T-helper 2 cell treated with Interferon-gamma antibody and Interleukin-4, amounts not matched to agents 5 μg/mL and 100 μg/mL, for 36 hours (primary cell): ENCODE measurements at regions not wholly inside any gene's neighbourhood (a gene's known extent, or its start where the extent isn't known, plus 50 kb on each side); places are given as distances from the start of the nearest gene placed in this dataset.

ENCODE experiments used
- DNase-seq: peaks from one replicate; pipeline ENCODE4 v3.0.0; 2021; ENCODE audit warnings: low spot score
- H3K27ac Mint-ChIP-seq: one replicate; pipeline ENCODE4 v1.8.0; 2021; ENCODE audit warnings: mild to moderate bottlenecking, mixed read lengths
- H3K27me3 Mint-ChIP-seq: one replicate; pipeline ENCODE4 v1.8.0; 2021; ENCODE audit warnings: low read depth, mixed read lengths
- H3K36me3 Mint-ChIP-seq: one replicate; pipeline ENCODE4 v1.8.0; 2021; ENCODE audit warnings: low read depth, mixed read lengths
- H3K4me1 Mint-ChIP-seq: one replicate; pipeline ENCODE4 v1.8.0; 2021; ENCODE audit warnings: low read depth, mixed read lengths
- H3K4me3 Mint-ChIP-seq: one replicate; pipeline ENCODE4 v1.8.0; 2022; ENCODE audit warnings: mild to moderate bottlenecking, moderate library complexity, mixed read lengths
- H3K9me3 Mint-ChIP-seq: one replicate; pipeline ENCODE4 v1.8.0; 2021; ENCODE audit warnings: mixed read lengths

DNA sequence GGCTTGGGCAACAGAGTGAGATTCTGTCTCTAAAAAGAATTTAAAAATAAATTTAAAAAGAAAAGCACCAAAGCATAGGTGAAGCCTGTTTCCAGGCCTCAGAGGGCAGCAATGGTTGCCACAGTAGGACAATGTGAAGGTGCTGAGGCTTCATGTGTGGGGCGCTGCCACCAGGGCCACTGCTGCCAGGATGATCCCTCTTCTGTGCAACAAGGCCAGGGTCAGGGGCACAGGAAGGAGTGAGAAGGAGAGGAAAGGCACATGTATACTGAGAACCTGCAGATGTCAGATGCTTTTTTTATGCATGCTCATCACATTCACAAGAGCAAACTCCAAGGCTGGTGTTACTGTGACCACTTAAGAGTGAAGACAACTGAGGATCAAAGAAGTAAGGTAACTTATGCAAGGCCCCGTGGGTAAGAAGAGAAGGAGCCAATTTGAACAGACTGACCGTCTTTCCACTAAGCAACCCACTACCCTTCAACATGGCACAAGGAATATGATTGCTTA, 79.7 kb upstream of the ACKR3 start:
- no peak overlapping the region for H3K27ac Mint-ChIP-seq
- peaks cover 5% of the 10 kb centered on the region for H3K27me3 Mint-ChIP-seq
- H3K9me3 Mint-ChIP-seq, result no peaks in the 10 kb centered on the region
- no peaks in the 10 kb centered on the region for H3K4me1 Mint-ChIP-seq
- H3K4me3 Mint-ChIP-seq, result no peak overlapping the region
- no peak for DNase-seq
- no peaks in the 10 kb centered on the region for H3K36me3 Mint-ChIP-seq

- no peaks in the 10 kb centered on the region for H3K4me1 Mint-ChIP-seq
- H3K27ac Mint-ChIP-seq, result no peak overlapping the region
- no peak for DNase-seq
- no peak overlapping the region for H3K4me3 Mint-ChIP-seq
- no peaks in the 10 kb centered on the region for H3K9me3 Mint-ChIP-seq
- no peaks in the 10 kb centered on the region for H3K36me3 Mint-ChIP-seq
- H3K27me3 Mint-ChIP-seq, result peaks cover 2% of the 10 kb centered on the region
Measured at GRCh38 chr2:236496340-236496739, 73.3 kb upstream of the ACKR3 start.

DNA sequence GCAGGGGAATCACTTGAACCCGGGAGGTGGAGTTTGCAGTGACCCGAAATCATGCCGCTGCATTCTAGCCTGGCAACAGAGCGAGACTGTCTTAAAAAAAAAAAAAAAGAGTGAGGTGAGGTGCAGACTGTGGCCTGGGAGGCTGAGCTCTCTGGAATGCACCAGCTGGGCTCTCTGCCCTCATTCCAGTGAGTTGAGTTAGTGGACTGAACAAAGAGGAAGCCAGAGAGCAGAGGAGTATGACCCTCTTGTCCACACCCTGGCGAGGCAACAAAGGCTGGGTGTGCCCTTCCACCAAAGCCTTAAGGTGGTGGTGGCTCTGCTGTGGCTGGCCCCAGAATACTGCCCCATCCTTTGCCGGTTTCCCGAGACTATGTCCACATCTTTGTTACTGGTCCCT, 71.3 kb upstream of the ACKR3 start:
- H3K4me1 Mint-ChIP-seq, result no peaks in the 10 kb centered on the region
- H3K9me3 Mint-ChIP-seq, result no peaks in the 10 kb centered on the region
- no peak overlapping the region for H3K27ac Mint-ChIP-seq
- no peak overlapping the region for H3K4me3 Mint-ChIP-seq
- DNase-seq, result no peak
- peaks cover 2% of the 10 kb centered on the region for H3K27me3 Mint-ChIP-seq
- no peaks in the 10 kb centered on the region for H3K36me3 Mint-ChIP-seq

- H3K27me3 Mint-ChIP-seq, result peaks cover 2% of the 10 kb centered on the region
- no peak overlapping the region for H3K27ac Mint-ChIP-seq
- no peaks in the 10 kb centered on the region for H3K36me3 Mint-ChIP-seq
- no peak overlapping the region for H3K4me3 Mint-ChIP-seq
- DNase-seq, result no peak
- no peaks in the 10 kb centered on the region for H3K4me1 Mint-ChIP-seq
- H3K9me3 Mint-ChIP-seq, result no peaks in the 10 kb centered on the region
Measured at GRCh38 chr2:236499691-236500578, 69.7 kb upstream of the ACKR3 start.

DNA sequence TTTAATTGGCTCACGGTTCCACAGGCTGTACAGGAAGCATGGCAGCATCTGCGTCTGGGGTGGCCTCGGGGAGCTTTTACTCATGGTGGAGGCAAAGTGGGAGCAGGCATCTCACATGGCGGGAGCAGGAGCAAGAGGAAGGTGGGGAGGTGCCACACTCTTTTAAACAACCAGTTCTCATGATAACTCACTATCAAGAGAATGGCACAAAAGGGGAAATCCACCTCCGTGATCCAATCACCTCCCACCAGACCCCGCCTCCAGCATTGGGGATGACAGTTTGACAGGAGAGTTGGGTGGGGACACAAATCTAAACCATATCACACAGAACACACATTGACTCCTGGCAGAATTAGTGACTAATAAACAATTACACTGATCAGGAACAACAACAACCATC, 68.6 kb upstream of the ACKR3 start:
- no peak for DNase-seq
- no peaks in the 10 kb centered on the region for H3K9me3 Mint-ChIP-seq
- H3K27me3 Mint-ChIP-seq, result peaks cover 11% of the 10 kb centered on the region
- no peak overlapping the region for H3K27ac Mint-ChIP-seq
- no peaks in the 10 kb centered on the region for H3K4me1 Mint-ChIP-seq
- no peak overlapping the region for H3K4me3 Mint-ChIP-seq
- no peaks in the 10 kb centered on the region for H3K36me3 Mint-ChIP-seq

DNA sequence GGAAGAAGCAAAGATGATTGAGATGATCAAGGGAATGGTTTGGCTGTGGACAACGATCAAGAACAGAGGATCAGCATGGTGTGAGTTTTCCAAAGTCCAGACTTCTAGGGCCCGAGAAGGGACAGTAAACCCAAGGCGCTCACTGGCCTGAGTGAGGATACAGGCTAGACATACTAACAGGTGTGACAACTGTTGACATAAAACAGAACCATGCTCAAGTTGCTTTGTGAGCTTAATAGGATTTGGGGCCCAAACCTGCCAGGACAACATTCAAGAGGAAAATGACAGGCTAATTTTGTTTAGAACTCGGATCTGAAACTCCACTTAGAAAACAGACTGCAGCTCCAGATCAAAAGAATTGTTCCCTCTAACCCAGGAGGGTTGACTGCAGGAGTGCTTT, 68.1 kb upstream of the ACKR3 start:
- Mint-ChIP-seq H3K4me3 (no peak overlapping the region), H3K27ac (no peak overlapping the region), H3K4me1 (no peaks in the 10 kb centered on the region), H3K27me3 (peaks cover 16% of the 10 kb centered on the region), H3K36me3 (no peaks in the 10 kb centered on the region), H3K9me3 (no peaks in the 10 kb centered on the region)
- DNase-seq, result no peak

GRCh38 chr2:236503100-236503499, 66.5 kb upstream of the ACKR3 start:
- no peak overlapping the region for H3K27ac Mint-ChIP-seq
- H3K27me3 Mint-ChIP-seq, result peaks cover 28% of the 10 kb centered on the region
- no peak for DNase-seq
- peaks cover 5% of the 10 kb centered on the region for H3K4me1 Mint-ChIP-seq
- no peaks in the 10 kb centered on the region for H3K36me3 Mint-ChIP-seq
- no peaks in the 10 kb centered on the region for H3K9me3 Mint-ChIP-seq
- no peak overlapping the region for H3K4me3 Mint-ChIP-seq

- Mint-ChIP-seq H3K27ac (no peak overlapping the region), H3K9me3 (no peaks in the 10 kb centered on the region), H3K4me1 (peaks cover 5% of the 10 kb centered on the region), H3K36me3 (no peaks in the 10 kb centered on the region), H3K4me3 (no peak overlapping the region), H3K27me3 (peaks cover 32% of the 10 kb centered on the region)
- no peak for DNase-seq
Measured at GRCh38 chr2:236503583-236503982, 66.0 kb upstream of the ACKR3 start.

GRCh38 chr2:236505041-236505440, 64.6 kb upstream of the ACKR3 start:
- H3K36me3 Mint-ChIP-seq, result no peaks in the 10 kb centered on the region
- H3K27ac Mint-ChIP-seq, result no peak overlapping the region
- no peak overlapping the region for H3K4me3 Mint-ChIP-seq
- no peak for DNase-seq
- H3K4me1 Mint-ChIP-seq, result peaks cover 5% of the 10 kb centered on the region
- H3K27me3 Mint-ChIP-seq, result peaks cover 43% of the 10 kb centered on the region
- no peaks in the 10 kb centered on the region for H3K9me3 Mint-ChIP-seq

DNA sequence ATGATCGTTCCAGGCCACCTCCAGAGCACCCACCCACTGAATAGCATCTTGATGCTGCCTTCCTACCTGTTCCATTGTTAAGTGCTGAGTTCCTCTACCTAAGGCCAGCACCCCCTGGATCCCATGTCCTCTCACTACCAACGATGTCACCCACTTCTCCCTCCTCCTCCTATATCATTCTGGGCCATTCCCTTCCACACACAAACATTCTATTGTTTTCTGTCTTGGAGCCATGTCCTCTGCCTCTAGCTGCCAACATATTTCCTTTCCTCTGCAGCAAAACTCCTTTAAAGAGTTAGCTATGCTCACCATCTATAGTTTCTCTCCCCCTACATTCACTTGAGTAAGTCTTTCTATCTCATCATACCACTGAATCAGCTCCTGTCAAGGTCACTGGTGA, 64.0 kb upstream of the ACKR3 start:
- no peak overlapping the region for H3K27ac Mint-ChIP-seq
- H3K36me3 Mint-ChIP-seq, result no peaks in the 10 kb centered on the region
- H3K27me3 Mint-ChIP-seq, result peaks cover 44% of the 10 kb centered on the region
- no peak for DNase-seq
- H3K4me1 Mint-ChIP-seq, result peaks cover 8% of the 10 kb centered on the region
- H3K9me3 Mint-ChIP-seq, result no peaks in the 10 kb centered on the region
- no peak overlapping the region for H3K4me3 Mint-ChIP-seq

DNA sequence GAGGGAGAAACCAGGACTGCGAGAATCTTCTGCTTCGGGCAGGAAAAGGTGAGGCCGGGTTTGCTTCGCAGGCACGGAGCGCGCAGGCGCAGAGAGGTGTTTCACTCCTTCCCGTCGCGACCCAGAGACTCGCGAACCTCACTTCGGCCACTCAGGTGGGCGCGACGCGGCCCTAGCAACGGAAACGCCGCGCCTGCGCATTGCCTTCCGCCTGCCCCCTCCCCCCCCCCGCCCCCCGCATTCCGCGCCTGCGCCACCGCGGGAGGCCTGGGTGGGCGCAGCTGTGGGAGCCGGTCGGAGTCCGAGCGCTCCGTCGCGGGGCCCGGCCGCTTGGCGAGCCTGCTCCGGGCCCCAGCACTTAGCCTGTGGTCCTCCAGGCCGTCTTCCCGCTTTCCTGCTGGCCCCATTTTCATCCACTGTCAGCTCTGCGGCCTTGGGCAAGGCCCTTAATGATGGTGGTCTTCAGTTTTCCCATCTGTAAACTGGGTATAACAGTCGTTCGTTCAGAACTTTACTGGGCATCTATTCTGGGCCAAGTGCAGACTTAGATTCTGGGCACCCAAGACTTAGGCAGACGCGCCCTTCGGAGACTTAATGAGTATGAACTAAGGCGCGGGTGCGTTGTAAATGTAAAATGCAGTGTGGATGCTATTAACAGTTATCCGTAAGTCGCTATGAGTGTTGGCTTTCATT, 62.1 kb upstream of the ACKR3 start:
- peak; percentile 17 for DNase-seq
- peaks cover 49% of the 10 kb centered on the region for H3K27me3 Mint-ChIP-seq
- H3K4me3 Mint-ChIP-seq, result peak overlapping the region; percentile 63
- no peaks in the 10 kb centered on the region for H3K9me3 Mint-ChIP-seq
- H3K4me1 Mint-ChIP-seq, result peaks cover 8% of the 10 kb centered on the region
- H3K36me3 Mint-ChIP-seq, result no peaks in the 10 kb centered on the region
- H3K27ac Mint-ChIP-seq, result no peak overlapping the region

- H3K4me1 Mint-ChIP-seq, result peaks cover 8% of the 10 kb centered on the region
- DNase-seq, result no peak
- no peaks in the 10 kb centered on the region for H3K36me3 Mint-ChIP-seq
- H3K9me3 Mint-ChIP-seq, result no peaks in the 10 kb centered on the region
- H3K27me3 Mint-ChIP-seq, result peaks cover 49% of the 10 kb centered on the region
- H3K27ac Mint-ChIP-seq, result no peak overlapping the region
- no peak overlapping the region for H3K4me3 Mint-ChIP-seq
Measured at GRCh38 chr2:236508466-236508865, 61.2 kb upstream of the ACKR3 start.

GRCh38 chr2:236510034-236510433, 59.6 kb upstream of the ACKR3 start:
- Mint-ChIP-seq H3K27ac (no peak overlapping the region), H3K27me3 (peaks cover 49% of the 10 kb centered on the region), H3K4me3 (no peak overlapping the region), H3K36me3 (no peaks in the 10 kb centered on the region), H3K4me1 (peaks cover 8% of the 10 kb centered on the region), H3K9me3 (no peaks in the 10 kb centered on the region)
- DNase-seq, result no peak

- Mint-ChIP-seq H3K36me3 (no peaks in the 10 kb centered on the region), H3K4me3 (no peak overlapping the region), H3K4me1 (peaks cover 8% of the 10 kb centered on the region), H3K27me3 (peaks cover 44% of the 10 kb centered on the region), H3K27ac (no peak overlapping the region), H3K9me3 (no peaks in the 10 kb centered on the region)
- no peak for DNase-seq
Measured at GRCh38 chr2:236511266-236511665, 58.4 kb upstream of the ACKR3 start.
